MM.1S (cell line): ENCODE measurements at regions not wholly inside any gene's neighbourhood (a gene's known extent, or its start where the extent isn't known, plus 50 kb on each side); places are given as distances from the start of the nearest gene placed in this dataset.

ENCODE experiments used
- CTCF ChIP-seq: fragments of 300-600 bp; sonication (generic); IDR thresholded peaks from 2 replicates; pipeline ENCODE4 v1.5.1; 2016; ENCODE audit warnings: antibody characterized with exemption, low read length, mixed read lengths
- EZH2 ChIP-seq: fragments of 300-600 bp; sonication (generic); optimal IDR thresholded peaks from 2 replicates; pipeline ENCODE3; 2017; ENCODE audit warnings: low read depth, mild to moderate bottlenecking, antibody characterized with exemption, low read length, mixed read lengths

- TF ChIP-seq CTCF: no peak
- no peak for TF ChIP-seq EZH2
Measured at GRCh38 chr1:56216218-56216617, 363.1 kb downstream of the PLPP3 start.
